Mammary epithelial cell (primary cell): ENCODE measurements at regions not wholly inside any gene's neighbourhood (a gene's known extent, or its start where the extent isn't known, plus 50 kb on each side); places are given as distances from the start of the nearest gene placed in this dataset.

Source experiments
- CTCF ChIP-seq, 2 donors: IDR thresholded peaks in 1 of 2; conservative IDR thresholded peaks in 1 of 2; 2 replicates each; pipeline ENCODE4 v1.5.1; 2011 to 2012; ENCODE audit warnings: inconsistent platforms in 2 of 2, low read length in 2 of 2, mild to moderate bottlenecking in 2 of 2, control low read depth in 1 of 2, low read depth in 1 of 2; ENCODE audit not compliant: insufficient read depth in 1 of 2; ENCODE audit errors: extremely low read depth in 1 of 2
- EZH2 ChIP-seq: IDR thresholded peaks from 2 replicates; pipeline ENCODE4 v1.6.1; 2012; ENCODE audit warnings: low read length, inconsistent platforms, borderline replicate concordance

DNA sequence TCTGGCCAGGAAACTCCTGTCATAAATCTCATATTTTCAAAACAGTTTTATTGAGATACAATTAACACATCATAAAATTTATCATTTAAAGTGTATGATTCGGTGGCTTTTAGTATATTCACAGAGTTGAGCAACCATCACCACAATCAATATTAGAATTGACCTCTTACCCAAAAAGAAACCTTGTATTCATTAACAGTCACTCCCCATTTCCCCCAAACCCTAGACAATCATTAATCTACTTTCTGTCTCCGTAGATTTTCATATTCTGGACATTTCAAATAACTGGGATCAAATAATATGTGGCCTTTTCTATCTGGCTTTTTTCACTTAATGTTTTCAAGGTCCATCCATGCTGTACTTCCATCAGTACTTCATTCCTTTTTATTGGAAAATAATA lies 145.7 kb upstream of the RORA start:
- TF ChIP-seq CTCF (conservative IDR thresholded peaks at IDR 0.05 in 1 of 2, IDR thresholded peaks at IDR 0.05 in 1 of 2; ENCODE audit: extremely low read depth in 1 of 2, insufficient read depth in 1 of 2, low read depth in 1 of 2, low read length in 2 of 2) (no peak), EZH2 (no peak)
